OCI-LY1 (cell line): ENCODE measurements at regions not wholly inside any gene's neighbourhood (a gene's known extent, or its start where the extent isn't known, plus 50 kb on each side); places are given as distances from the start of the nearest gene placed in this dataset.

ENCODE experiments used
- H2AFZ ChIP-seq: fragments of 200-600 bp; sonication (generic), shearing (Covaris generic); 2 replicates; pipeline ENCODE4 v1.6.0; 2014; ENCODE audit warnings: antibody characterized with exemption, mild to moderate bottlenecking, low read length
- H3F3A ChIP-seq: fragments of 200-600 bp; sonication (generic), shearing (Covaris generic); 2 replicates; pipeline ENCODE4 v1.6.0; 2014; ENCODE audit warnings: mild to moderate bottlenecking, antibody characterized with exemption, low read length, moderate library complexity; ENCODE audit not compliant: insufficient read depth
- H3K27ac ChIP-seq: fragments of 200-600 bp; sonication (generic); 2 replicates; pipeline ENCODE4 v1.5.1; 2014; ENCODE audit warnings: low read length, mixed run types, mild to moderate bottlenecking, low read depth; ENCODE audit not compliant: poor library complexity, severe bottlenecking
- H3K27me3 ChIP-seq: fragments of 200-600 bp; sonication (generic); 2 replicates; pipeline ENCODE4 v1.6.0; 2014; ENCODE audit warnings: antibody characterized with exemption, mild to moderate bottlenecking, low read length, moderate library complexity; ENCODE audit not compliant: insufficient read depth
- H3K36me3 ChIP-seq: fragments of 200-600 bp; sonication (generic); 2 replicates; pipeline ENCODE4 v1.6.1; 2014; ENCODE audit warnings: mild to moderate bottlenecking, antibody characterized with exemption, low read length, moderate library complexity, mixed read lengths; ENCODE audit not compliant: insufficient read depth
- H3K4me1 ChIP-seq: fragments of 200-600 bp; sonication (generic); 2 replicates; pipeline ENCODE4 v1.5.1; 2014; ENCODE audit warnings: mild to moderate bottlenecking, low read length, moderate library complexity; ENCODE audit not compliant: insufficient read depth, severe bottlenecking
- H3K4me2 ChIP-seq: fragments of 200-600 bp; sonication (generic), shearing (Covaris generic); 2 replicates; pipeline ENCODE4 v1.6.1; 2014; ENCODE audit warnings: low read length
- H3K4me3 ChIP-seq: fragments of 200-600 bp; sonication (generic); 2 replicates; pipeline ENCODE4 v1.5.1; 2014; ENCODE audit warnings: low read length, low read depth, mild to moderate bottlenecking, mixed read lengths; ENCODE audit not compliant: poor library complexity, severe bottlenecking
- H3K79me2 ChIP-seq: fragments of 200-600 bp; shearing (Covaris generic); 2 replicates; pipeline ENCODE4 v1.6.1; 2016; ENCODE audit warnings: mixed run types, low read length, mixed read lengths; ENCODE audit not compliant: insufficient read depth
- H3K9ac ChIP-seq: fragments of 200-600 bp; sonication (generic), shearing (Covaris generic); 2 replicates; pipeline ENCODE4 v1.6.1; 2014; ENCODE audit warnings: mild to moderate bottlenecking, low read length, mixed read lengths
- H3K9me2 ChIP-seq: fragments of 200-600 bp; sonication (generic), shearing (Covaris generic); 2 replicates; pipeline ENCODE4 v1.6.1; 2014; ENCODE audit warnings: low read depth, mild to moderate bottlenecking, low read length, mixed read lengths
- H3K9me3 ChIP-seq: fragments of 200-600 bp; shearing (Covaris generic); 2 replicates; pipeline ENCODE4 v1.6.1; 2014; ENCODE audit warnings: low read length, mixed read lengths
- H4K20me1 ChIP-seq: fragments of 200-600 bp; sonication (generic), shearing (Covaris generic); 2 replicates; pipeline ENCODE4 v1.6.0; 2016; ENCODE audit warnings: mild to moderate bottlenecking, low read length; ENCODE audit not compliant: insufficient read depth
- EZH2 ChIP-seq: fragments of 200-600 bp; sonication (generic), shearing (Covaris generic); IDR thresholded peaks from 2 replicates; pipeline ENCODE4 v1.8.0; 2017; ENCODE audit warnings: borderline replicate concordance, mixed run types, mild to moderate bottlenecking, antibody characterized with exemption, low read length, moderate library complexity, mixed read lengths
- TF ChIP-seq, protein P1 (sequence below): fragments of 200-600 bp; sonication (generic), shearing (Covaris generic); IDR thresholded peaks from 2 replicates; pipeline ENCODE4 v1.5.1; 2017; ENCODE audit warnings: mild to moderate bottlenecking, antibody characterized with exemption, low read length, moderate library complexity, mixed read lengths

DNA sequence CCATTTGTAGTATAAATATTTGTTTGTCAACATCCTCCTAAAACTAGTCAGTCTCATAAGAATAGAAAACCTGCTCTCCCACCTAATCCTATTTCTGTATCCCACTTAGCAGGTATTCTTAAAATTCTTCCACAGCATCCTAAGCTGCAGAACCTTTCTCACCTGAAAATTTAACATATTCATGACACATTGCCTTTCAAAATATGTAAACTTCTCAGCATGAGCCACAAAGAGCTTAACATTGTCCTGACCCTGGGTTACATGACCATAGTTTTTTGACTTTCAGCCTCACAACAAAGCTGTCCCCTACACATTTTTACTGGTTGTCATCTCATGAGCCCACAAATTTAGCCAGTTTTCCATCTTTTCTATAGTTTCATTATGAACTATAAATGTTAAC lies 712.1 kb downstream of the LTN1 start:
- Histone ChIP-seq H4K20me1 (no peaks in the 10 kb centered on the region), H3F3A (no peaks in the 10 kb centered on the region), H3K9me2 (no peaks in the 10 kb centered on the region), H3K9me3 (no peaks in the 10 kb centered on the region), H3K36me3 (no peaks in the 10 kb centered on the region), H3K79me2 (no peaks in the 10 kb centered on the region), H3K4me3 (no peak overlapping the region), H3K9ac (no peak overlapping the region), H3K27me3 (no peaks in the 10 kb centered on the region), H3K27ac (no peak overlapping the region), H2AFZ (no peak overlapping the region), H3K4me1 (no peaks in the 10 kb centered on the region), H3K4me2 (no peak overlapping the region)
- TF ChIP-seq EZH2 = no peak
- TF ChIP-seq, protein P1, sequence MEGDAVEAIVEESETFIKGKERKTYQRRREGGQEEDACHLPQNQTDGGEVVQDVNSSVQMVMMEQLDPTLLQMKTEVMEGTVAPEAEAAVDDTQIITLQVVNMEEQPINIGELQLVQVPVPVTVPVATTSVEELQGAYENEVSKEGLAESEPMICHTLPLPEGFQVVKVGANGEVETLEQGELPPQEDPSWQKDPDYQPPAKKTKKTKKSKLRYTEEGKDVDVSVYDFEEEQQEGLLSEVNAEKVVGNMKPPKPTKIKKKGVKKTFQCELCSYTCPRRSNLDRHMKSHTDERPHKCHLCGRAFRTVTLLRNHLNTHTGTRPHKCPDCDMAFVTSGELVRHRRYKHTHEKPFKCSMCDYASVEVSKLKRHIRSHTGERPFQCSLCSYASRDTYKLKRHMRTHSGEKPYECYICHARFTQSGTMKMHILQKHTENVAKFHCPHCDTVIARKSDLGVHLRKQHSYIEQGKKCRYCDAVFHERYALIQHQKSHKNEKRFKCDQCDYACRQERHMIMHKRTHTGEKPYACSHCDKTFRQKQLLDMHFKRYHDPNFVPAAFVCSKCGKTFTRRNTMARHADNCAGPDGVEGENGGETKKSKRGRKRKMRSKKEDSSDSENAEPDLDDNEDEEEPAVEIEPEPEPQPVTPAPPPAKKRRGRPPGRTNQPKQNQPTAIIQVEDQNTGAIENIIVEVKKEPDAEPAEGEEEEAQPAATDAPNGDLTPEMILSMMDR = no peak

DNA sequence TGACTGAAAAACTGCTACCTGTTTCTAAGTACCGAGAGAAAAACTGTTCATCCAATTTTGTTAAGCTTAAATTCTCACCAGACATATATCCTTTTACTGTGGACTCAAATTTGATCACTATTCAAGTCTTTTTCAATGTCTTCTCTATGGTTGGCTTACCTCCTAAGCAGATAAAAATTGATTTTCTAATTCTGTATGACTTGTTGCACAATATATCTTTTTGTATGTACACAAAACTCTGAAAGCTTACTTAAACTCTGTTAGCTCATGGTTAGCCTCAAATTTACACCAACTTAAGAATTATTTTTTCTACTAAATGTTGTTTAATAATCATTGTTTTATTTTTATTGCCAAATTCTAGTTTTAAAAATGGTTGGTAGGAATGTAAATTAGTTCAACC lies 715.4 kb downstream of the LTN1 start:
- H3K4me2 ChIP-seq = no peak overlapping the region
- no peaks in the 10 kb centered on the region for H4K20me1 ChIP-seq
- H3K4me1 ChIP-seq = no peaks in the 10 kb centered on the region
- H3K36me3 ChIP-seq = no peaks in the 10 kb centered on the region
- H2AFZ ChIP-seq = no peak overlapping the region
- H3K27ac ChIP-seq = no peak overlapping the region
- no peak overlapping the region for H3K9ac ChIP-seq
- no peaks in the 10 kb centered on the region for H3K9me2 ChIP-seq
- H3K9me3 ChIP-seq = no peaks in the 10 kb centered on the region
- no peak overlapping the region for H3K4me3 ChIP-seq
- H3K27me3 ChIP-seq = no peaks in the 10 kb centered on the region
- H3K79me2 ChIP-seq = no peaks in the 10 kb centered on the region
- TF ChIP-seq, protein P1 = no peak
- H3F3A ChIP-seq = no peaks in the 10 kb centered on the region

- H3K27ac ChIP-seq = no peak overlapping the region
- no peaks in the 10 kb centered on the region for H4K20me1 ChIP-seq
- no peak overlapping the region for H3K9ac ChIP-seq
- no peaks in the 10 kb centered on the region for H3K36me3 ChIP-seq
- no peaks in the 10 kb centered on the region for H3F3A ChIP-seq
- H3K9me2 ChIP-seq = no peaks in the 10 kb centered on the region
- no peak overlapping the region for H3K4me2 ChIP-seq
- H3K27me3 ChIP-seq = no peaks in the 10 kb centered on the region
- TF ChIP-seq EZH2 = no peak
- TF ChIP-seq, protein P1 = no peak
- H3K79me2 ChIP-seq = no peaks in the 10 kb centered on the region
- no peaks in the 10 kb centered on the region for H3K4me1 ChIP-seq
- H3K9me3 ChIP-seq = no peaks in the 10 kb centered on the region
- no peak overlapping the region for H3K4me3 ChIP-seq
- no peak overlapping the region for H2AFZ ChIP-seq
Measured at GRCh38 chr21:28272272-28272992, 720.2 kb downstream of the LTN1 start.
